HepG2 (cell line): ENCODE measurements at regions not wholly inside any gene's neighbourhood (a gene's known extent, or its start where the extent isn't known, plus 50 kb on each side); places are given as distances from the start of the nearest gene placed in this dataset.

Source experiments
- ATAC-seq: fragments of 200-7000 bp; cut with Tn5 transposase; 3 replicates; pipeline ENCODE4 v1.9.1; 2020; ENCODE audit warnings: mild to moderate bottlenecking, moderate library complexity
- BruUV-seq: library from RNA; stranded (reverse); fragments of 400-500 nt; replicated peaks from 2 replicates; lab custom pipeline; 2021; lab: Mats Ljungman, UMichigan
- CTCF ChIA-PET: fragments of 300-600 bp; formaldehyde crosslinking; extraction: SDS; loops from one replicate; lab custom pipeline; 2021; ENCODE audit warnings: low total read pairs, inconsistent platforms, low intra/inter-chr PET ratio; lab: Yijun Ruan, JAX
- POLR2A ChIA-PET: fragments of 350-600 bp; sonication (Branson Sonifier 250); formaldehyde crosslinking; loops from one replicate; lab custom pipeline; 2020; ENCODE audit warnings: antibody characterized with exemption, inconsistent platforms; lab: Yijun Ruan, JAX
- DNase-seq: peaks from one replicate; pipeline ENCODE4 v3.0.0-alpha.2; 2015; ENCODE audit warnings: low spot score
- FAIRE-seq: peaks from 3 replicates; lab custom pipeline; 2011; peaks lifted over from hg19 to GRCh38; lab: Jason Lieb, UNC
- H2AFZ ChIP-seq: one replicate; pipeline ENCODE4 v1.6.1; 2011; ENCODE audit warnings: low read length, inconsistent platforms
- H3K27ac ChIP-seq: fragments of 300-600 bp; 3 replicates; pipeline ENCODE4 v1.8.0; 2011; ENCODE audit warnings: mixed run types, mild to moderate bottlenecking, mixed read lengths, low read length, inconsistent platforms; ENCODE audit not compliant: insufficient read depth; ENCODE audit errors: extremely low read length
- H3K27me3 ChIP-seq, 2 experiments: fragments of 200-600 bp in 1 of 2; 2 replicates in 1 of 2; 3 replicates in 1 of 2; pipeline versions ENCODE4 v1.6.0 to v1.8.0; 2011; ENCODE audit warnings: low read length in 2 of 2, mild to moderate bottlenecking in 2 of 2, moderate library complexity in 2 of 2, inconsistent platforms in 1 of 2; ENCODE audit not compliant: insufficient read depth in 2 of 2, control insufficient read depth in 1 of 2
- H3K36me3 ChIP-seq, 2 experiments: fragments of 200-600 bp in 1 of 2; replicated peaks in 1 of 2; 2 replicates in 1 of 2; 3 replicates in 1 of 2; pipeline versions ENCODE4 v1.5.1 to v1.8.0; 2011; ENCODE audit warnings: low read length in 2 of 2, inconsistent platforms in 1 of 2; ENCODE audit not compliant: insufficient read depth in 2 of 2, control insufficient read depth in 1 of 2
- H3K4me1 ChIP-seq: 2 replicates; pipeline ENCODE4 v1.5.1; 2012; ENCODE audit warnings: low read length, inconsistent platforms; ENCODE audit not compliant: insufficient read depth
- H3K4me2 ChIP-seq: 2 replicates; pipeline ENCODE4 v1.6.0; 2011; ENCODE audit warnings: low read depth, low read length, inconsistent platforms
- H3K4me3 ChIP-seq, 3 experiments: fragments of 200-600 bp in 1 of 3; sonication (generic), shearing (Covaris generic) in 1 of 3; replicated peaks in 1 of 3; 2 replicates each; pipeline ENCODE4 v1.5.1; 2011 to 2016; ENCODE audit warnings: low read length in 3 of 3, inconsistent platforms in 2 of 3, low read depth in 2 of 3, mild to moderate bottlenecking in 2 of 3, control low read depth in 1 of 3, mixed read lengths in 1 of 3; ENCODE audit not compliant: insufficient read depth in 1 of 3
- H3K79me2 ChIP-seq: one replicate; pipeline ENCODE4 v1.6.1; 2011; ENCODE audit warnings: low read length, inconsistent platforms; ENCODE audit not compliant: insufficient read depth
- H3K9ac ChIP-seq: 2 replicates; pipeline ENCODE4 v1.6.0; 2011; ENCODE audit warnings: mild to moderate bottlenecking, low read depth, low read length, inconsistent platforms; ENCODE audit not compliant: insufficient read depth
- H3K9me3 ChIP-seq: 2 replicates; pipeline ENCODE4 v1.5.1; 2012; ENCODE audit warnings: mild to moderate bottlenecking, low read length
- H4K20me1 ChIP-seq: 2 replicates; pipeline ENCODE4 v1.6.0; 2011; ENCODE audit warnings: inconsistent platforms, mild to moderate bottlenecking, low read length, moderate library complexity; ENCODE audit not compliant: insufficient read depth
- NFKB2 ChIP-seq: sonication (generic); formaldehyde crosslinking; IDR thresholded peaks from 2 replicates; pipeline ENCODE4 v1.4.0; 2020; ENCODE audit warnings: missing genetic modification reagents, borderline replicate concordance
- RBAK ChIP-seq: sonication (generic); formaldehyde crosslinking; IDR thresholded peaks from 2 replicates; pipeline ENCODE4 v1.5.1; 2020; ENCODE audit warnings: mild to moderate bottlenecking, missing genetic modification reagents
- SETDB1 ChIP-seq: sonication (generic); formaldehyde crosslinking; IDR thresholded peaks from 2 replicates; pipeline ENCODE4 v1.5.1; 2020; ENCODE audit warnings: missing genetic modification reagents, mild to moderate bottlenecking, borderline replicate concordance
- SMARCC2 ChIP-seq: fragments of 450-650 bp; IDR thresholded peaks from 2 replicates; pipeline ENCODE4 v1.6.1; 2017; ENCODE audit warnings: antibody characterized with exemption, mild to moderate bottlenecking
- TSC22D2 ChIP-seq: sonication (generic); formaldehyde crosslinking; IDR thresholded peaks from 2 replicates; pipeline ENCODE4 v1.5.1; 2020; ENCODE audit warnings: missing genetic modification reagents, mild to moderate bottlenecking, borderline replicate concordance
- ZNF564 ChIP-seq: sonication (generic); formaldehyde crosslinking; IDR thresholded peaks from 2 replicates; pipeline ENCODE4 v1.8.1; 2023; ENCODE audit warnings: mild to moderate bottlenecking, missing genetic modification reagents
- WGBS: methylation state at CpG from one replicate; pipeline ENCODE4 v1.1.6; 2017; ENCODE audit warnings: low lambda C conversion rate; 5-methylcytosine and 5-hydroxymethylcytosine counted together
- in situ Hi-C: cut with HindIII; loops from 2 replicates; pipeline ENCODE4 v1.10.0; 2017; ENCODE audit warnings: low pct_unique_long_range_greater_than_20kb; ENCODE audit not compliant: extremely low pct_ligation_motif_present
- intact Hi-C: fragments of 100-400 bp; cut with micrococcal nuclease; formaldehyde crosslinking; loops from one replicate; pipeline ENCODE4 v1.10.0; 2022; ENCODE audit not compliant: unreplicated experiment
- TF ChIP-seq, protein P1 (sequence below): sonication (generic); formaldehyde crosslinking; IDR thresholded peaks from 2 replicates; pipeline ENCODE4 v1.4.0; 2020; ENCODE audit warnings: low read depth, mild to moderate bottlenecking, missing genetic modification reagents
- TF ChIP-seq, protein P2 (sequence below): sonication (generic); formaldehyde crosslinking; IDR thresholded peaks from 2 replicates; pipeline ENCODE4 v1.5.0; 2020; ENCODE audit warnings: mild to moderate bottlenecking, missing genetic modification reagents, borderline replicate concordance

DNA sequence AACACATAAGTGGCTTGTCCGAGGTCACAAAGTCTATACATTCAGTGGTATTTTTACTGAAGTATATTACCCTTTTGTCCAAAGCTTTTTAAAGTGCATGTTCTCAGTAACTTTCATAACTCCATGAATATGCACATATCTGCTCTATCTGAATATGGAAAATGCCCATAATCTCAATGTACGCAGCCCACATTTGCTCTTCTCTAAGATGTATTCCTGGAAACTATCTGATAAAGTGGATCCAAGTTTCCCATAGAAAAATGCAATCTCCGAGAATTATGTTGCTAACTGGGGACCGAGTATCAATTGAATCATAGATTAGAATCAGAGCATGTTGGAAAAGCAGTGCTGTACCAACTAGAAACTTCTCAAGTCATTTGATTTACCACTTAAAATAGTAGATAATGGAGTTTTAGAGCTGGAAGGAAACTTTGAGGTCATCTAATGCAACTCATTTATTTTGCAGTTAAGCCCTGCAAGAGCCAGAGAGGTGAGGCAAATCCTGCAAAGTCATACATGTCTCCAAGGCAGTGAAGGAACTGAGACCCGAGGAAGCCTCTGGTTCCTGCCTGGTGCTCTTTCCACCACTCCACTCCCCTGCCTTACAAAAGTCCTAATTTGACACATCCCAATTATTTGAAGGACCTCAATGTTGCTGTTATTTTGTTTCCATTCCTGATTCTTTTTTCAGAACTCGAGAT, 69.4 kb downstream of the CYCS start:
- ChIA-PET POLR2A (no interaction called here), CTCF (no interaction called here)
- no peak overlapping the region for H2AFZ ChIP-seq
- WGBS, result 41% methylated on average over 6 of the region's 6 CpGs
- no peaks in the 10 kb centered on the region for H3K36me3 ChIP-seq
- FAIRE-seq, result no peak
- peaks cover 30% of the 10 kb centered on the region for H3K4me1 ChIP-seq
- intact Hi-C loops, result no loop called here
- no peaks in the 10 kb centered on the region for H3K27me3 ChIP-seq
- no peak for ATAC-seq
- no peaks in the 10 kb centered on the region for H4K20me1 ChIP-seq
- H3K4me3 ChIP-seq, result no peak overlapping the region
- in situ Hi-C loops, result no loop called here
- H3K79me2 ChIP-seq, result no peaks in the 10 kb centered on the region
- H3K9ac ChIP-seq, result no peak overlapping the region
- H3K27ac ChIP-seq, result no peak overlapping the region
- no peaks in the 10 kb centered on the region for H3K9me3 ChIP-seq
- BruUV-seq, result no TSS peak
- peak overlapping the region; percentile 27 for H3K4me2 ChIP-seq
- DNase-seq, result no peak
- no peak for TF ChIP-seq NFKB2 (CRISPR knock-in tag)
- TF ChIP-seq SETDB1 (CRISPR knock-in tag), result no peak
- no peak for TF ChIP-seq RBAK (CRISPR knock-in tag)
- TF ChIP-seq, protein P1, sequence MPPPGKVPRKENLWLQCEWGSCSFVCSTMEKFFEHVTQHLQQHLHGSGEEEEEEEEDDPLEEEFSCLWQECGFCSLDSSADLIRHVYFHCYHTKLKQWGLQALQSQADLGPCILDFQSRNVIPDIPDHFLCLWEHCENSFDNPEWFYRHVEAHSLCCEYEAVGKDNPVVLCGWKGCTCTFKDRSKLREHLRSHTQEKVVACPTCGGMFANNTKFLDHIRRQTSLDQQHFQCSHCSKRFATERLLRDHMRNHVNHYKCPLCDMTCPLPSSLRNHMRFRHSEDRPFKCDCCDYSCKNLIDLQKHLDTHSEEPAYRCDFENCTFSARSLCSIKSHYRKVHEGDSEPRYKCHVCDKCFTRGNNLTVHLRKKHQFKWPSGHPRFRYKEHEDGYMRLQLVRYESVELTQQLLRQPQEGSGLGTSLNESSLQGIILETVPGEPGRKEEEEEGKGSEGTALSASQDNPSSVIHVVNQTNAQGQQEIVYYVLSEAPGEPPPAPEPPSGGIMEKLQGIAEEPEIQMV (CRISPR knock-in tag), result no peak
- TF ChIP-seq, protein P2, sequence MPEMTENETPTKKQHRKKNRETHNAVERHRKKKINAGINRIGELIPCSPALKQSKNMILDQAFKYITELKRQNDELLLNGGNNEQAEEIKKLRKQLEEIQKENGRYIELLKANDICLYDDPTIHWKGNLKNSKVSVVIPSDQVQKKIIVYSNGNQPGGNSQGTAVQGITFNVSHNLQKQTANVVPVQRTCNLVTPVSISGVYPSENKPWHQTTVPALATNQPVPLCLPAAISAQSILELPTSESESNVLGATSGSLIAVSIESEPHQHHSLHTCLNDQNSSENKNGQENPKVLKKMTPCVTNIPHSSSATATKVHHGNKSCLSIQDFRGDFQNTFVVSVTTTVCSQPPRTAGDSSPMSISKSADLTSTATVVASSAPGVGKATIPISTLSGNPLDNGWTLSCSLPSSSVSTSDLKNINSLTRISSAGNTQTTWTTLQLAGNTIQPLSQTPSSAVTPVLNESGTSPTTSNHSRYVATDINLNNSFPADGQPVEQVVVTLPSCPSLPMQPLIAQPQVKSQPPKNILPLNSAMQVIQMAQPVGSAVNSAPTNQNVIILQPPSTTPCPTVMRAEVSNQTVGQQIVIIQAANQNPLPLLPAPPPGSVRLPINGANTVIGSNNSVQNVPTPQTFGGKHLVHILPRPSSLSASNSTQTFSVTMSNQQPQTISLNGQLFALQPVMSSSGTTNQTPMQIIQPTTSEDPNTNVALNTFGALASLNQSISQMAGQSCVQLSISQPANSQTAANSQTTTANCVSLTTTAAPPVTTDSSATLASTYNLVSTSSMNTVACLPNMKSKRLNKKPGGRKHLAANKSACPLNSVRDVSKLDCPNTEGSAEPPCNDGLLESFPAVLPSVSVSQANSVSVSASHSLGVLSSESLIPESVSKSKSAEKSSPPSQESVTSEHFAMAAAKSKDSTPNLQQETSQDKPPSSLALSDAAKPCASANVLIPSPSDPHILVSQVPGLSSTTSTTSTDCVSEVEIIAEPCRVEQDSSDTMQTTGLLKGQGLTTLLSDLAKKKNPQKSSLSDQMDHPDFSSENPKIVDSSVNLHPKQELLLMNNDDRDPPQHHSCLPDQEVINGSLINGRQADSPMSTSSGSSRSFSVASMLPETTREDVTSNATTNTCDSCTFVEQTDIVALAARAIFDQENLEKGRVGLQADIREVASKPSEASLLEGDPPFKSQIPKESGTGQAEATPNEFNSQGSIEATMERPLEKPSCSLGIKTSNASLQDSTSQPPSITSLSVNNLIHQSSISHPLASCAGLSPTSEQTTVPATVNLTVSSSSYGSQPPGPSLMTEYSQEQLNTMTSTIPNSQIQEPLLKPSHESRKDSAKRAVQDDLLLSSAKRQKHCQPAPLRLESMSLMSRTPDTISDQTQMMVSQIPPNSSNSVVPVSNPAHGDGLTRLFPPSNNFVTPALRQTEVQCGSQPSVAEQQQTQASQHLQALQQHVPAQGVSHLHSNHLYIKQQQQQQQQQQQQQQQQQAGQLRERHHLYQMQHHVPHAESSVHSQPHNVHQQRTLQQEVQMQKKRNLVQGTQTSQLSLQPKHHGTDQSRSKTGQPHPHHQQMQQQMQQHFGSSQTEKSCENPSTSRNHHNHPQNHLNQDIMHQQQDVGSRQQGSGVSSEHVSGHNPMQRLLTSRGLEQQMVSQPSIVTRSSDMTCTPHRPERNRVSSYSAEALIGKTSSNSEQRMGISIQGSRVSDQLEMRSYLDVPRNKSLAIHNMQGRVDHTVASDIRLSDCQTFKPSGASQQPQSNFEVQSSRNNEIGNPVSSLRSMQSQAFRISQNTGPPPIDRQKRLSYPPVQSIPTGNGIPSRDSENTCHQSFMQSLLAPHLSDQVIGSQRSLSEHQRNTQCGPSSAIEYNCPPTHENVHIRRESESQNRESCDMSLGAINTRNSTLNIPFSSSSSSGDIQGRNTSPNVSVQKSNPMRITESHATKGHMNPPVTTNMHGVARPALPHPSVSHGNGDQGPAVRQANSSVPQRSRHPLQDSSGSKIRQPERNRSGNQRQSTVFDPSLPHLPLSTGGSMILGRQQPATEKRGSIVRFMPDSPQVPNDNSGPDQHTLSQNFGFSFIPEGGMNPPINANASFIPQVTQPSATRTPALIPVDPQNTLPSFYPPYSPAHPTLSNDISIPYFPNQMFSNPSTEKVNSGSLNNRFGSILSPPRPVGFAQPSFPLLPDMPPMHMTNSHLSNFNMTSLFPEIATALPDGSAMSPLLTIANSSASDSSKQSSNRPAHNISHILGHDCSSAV, result no peak
- TF ChIP-seq ZNF564 (CRISPR knock-in tag), result no peak
- no peak for TF ChIP-seq SMARCC2
- TF ChIP-seq TSC22D2 (CRISPR knock-in tag), result no peak
